Hepatocyte (in vitro differentiated cells): ENCODE measurements at regions not wholly inside any gene's neighbourhood (a gene's known extent, or its start where the extent isn't known, plus 50 kb on each side); places are given as distances from the start of the nearest gene placed in this dataset.

Source experiments
- CTCF ChIP-seq: fragments of 200-600 bp; sonication (generic); IDR thresholded peaks from 2 replicates; pipeline ENCODE4 v1.5.1; 2016; ENCODE audit warnings: antibody characterized with exemption, mild to moderate bottlenecking; ENCODE audit not compliant: poor library complexity
- EZH2 ChIP-seq: fragments of 200-600 bp; sonication (generic); IDR thresholded peaks from 2 replicates; pipeline ENCODE4 v1.6.1; 2016; ENCODE audit warnings: antibody characterized with exemption, mild to moderate bottlenecking, borderline replicate concordance

GRCh38 chr4:86512631-86513030, 81.5 kb upstream of the PTPN13 start:
- TF ChIP-seq CTCF (no peak), EZH2 (no peak)
